HG03571 (cell line): ENCODE measurements at regions not wholly inside any gene's neighbourhood (a gene's known extent, or its start where the extent isn't known, plus 50 kb on each side); places are given as distances from the start of the nearest gene placed in this dataset.
A peak's percentile ranks its signal among the peaks of the same experiment; 100 is the strongest.

Source experiments
- ATAC-seq: cut with Tn5 transposase; IDR thresholded peaks from one replicate; pipeline ENCODE4 v1.9.1; 2021; ENCODE audit not compliant: unreplicated experiment

DNA sequence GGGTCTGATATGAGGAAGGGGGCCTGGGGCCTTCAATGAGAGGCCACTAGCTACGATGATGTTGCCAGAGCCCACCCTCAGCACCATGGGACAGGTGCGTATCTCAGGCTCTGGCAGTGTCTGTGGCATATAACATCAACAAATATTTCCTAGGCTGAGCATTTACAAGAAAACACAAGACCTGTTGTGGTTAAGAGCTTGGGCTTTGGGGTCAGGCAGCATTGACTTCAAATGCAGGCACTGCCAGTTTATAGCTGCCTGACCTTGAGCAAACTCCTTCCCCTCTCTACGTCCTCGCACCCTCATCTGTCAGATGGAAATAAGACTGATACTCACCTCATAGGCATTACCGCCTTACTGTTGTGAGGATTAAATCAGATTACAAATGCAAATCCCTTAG, 156.0 kb downstream of the KATNAL1 start:
- no peak for ATAC-seq

DNA sequence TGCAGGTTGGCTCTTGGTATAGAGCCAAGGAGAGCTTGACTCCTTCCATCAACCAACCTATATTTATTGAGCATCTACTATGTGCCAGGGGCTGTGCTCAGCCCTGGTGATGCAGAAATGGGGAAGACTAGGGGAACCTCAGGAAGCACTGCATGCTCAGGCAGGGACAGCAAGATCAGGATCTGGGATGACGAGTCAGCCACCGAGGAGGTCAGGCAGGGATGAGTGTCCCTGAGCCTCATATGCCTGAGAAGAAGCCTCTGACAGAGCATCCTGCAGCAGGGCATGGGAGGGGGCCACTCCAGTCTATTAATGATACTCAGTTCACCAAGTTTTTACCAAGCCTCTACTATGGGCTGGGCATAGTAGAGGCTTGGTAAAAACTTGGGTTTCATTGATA, 158.1 kb downstream of the KATNAL1 start:
- no peak for ATAC-seq

DNA sequence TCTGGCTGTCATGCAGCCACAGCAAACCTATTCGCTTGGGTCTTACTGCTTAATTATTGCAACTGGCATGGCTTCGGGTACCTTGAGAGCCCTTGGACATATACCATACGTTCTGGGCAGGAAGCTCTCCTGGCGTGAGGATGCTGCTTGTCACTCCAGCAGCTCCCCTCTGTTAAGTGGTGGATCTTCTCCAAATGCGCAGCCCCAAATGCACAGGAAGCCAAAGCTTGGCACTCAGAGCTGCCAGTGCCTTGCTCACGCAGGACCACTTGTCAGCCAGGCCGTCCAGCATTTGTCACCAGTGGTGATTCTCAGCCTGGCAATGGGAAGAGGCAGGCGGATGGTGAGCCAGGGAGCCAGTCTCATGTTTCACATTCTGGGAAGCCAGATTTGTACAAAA, 158.6 kb downstream of the KATNAL1 start:
- ATAC-seq: no peak

- no peak for ATAC-seq
Observed at GRCh38 chr13:30148171-30148754, 159.1 kb downstream of the KATNAL1 start.

DNA sequence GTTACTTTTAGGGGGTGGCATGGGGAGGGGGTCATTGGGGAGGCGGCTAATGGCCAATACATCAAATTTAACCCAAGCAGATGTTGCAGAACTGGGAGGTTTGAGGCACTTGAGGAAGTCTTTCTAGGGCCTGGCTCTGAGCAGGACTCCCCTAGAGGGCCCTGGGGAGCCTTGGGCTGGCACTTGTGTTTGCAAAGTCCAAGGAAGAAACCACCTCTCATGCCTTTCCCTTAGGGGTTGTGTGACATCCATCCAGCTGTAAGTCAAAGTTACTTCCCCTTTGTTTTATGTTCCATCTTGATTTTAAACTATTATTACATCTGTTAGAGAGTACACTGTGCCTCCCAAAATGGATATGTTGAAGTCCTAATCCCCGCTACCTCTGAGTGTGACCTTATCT, 159.9 kb downstream of the KATNAL1 start:
- ATAC-seq: no peak

DNA sequence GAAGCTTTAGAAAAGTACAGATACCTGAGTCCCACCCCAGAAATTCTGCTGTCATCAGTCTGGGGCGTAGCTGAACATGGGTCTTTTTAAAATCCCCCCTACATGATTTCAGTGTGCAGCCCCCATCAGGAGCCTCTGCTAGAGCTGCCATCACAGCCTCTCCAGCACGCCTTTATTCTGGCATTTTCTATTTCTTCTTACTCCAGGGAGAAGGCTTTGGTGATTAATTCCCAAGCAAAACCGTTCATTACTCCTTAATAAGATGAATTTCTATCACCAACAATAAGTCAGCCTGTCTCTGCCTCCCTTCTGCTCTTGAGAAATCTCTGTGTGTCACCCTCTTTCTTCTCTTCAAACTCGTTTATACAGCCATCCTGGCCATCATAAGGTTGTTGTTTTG, 160.3 kb downstream of the KATNAL1 start:
- ATAC-seq: no peak

- peak; percentile 38 for ATAC-seq
Observed at GRCh38 chr13:30145709-30146367, 161.5 kb downstream of the KATNAL1 start.

DNA sequence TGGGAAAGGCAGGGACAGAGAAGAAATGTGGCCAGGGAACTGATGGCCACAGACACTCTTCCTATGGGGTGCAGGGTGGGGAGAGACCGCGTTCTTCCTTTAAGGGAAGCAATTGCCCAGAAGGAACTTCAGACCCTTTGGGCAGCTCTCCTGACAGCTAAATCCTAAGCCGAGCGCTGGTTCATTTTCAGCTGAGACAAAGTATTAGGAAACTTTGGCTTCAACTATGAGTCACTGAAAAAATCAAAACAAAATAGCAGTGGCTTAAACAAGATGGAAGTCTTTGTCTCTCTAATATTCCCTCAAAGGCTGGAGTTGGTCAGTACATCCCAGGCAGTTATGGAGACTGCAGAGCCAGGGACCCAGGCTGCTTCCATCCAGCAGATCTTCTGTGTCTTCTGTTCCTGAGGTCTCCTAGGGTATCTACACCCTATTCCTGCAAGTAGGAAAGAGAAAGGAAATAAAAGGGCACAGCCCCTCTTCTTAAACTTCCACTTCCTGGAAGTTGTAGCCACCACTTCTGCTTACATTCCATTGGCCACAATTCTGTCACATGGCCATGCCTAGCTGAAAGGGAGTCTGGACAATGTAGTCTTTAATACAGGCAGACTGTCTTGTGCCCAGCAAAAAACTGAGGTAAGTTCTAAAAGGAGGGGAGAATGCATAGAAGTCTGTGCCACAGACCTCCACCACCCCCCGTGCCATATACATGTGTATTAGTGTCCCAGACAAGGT, 163.5 kb downstream of the KATNAL1 start:
- ATAC-seq: no peak

- ATAC-seq: no peak
Observed at GRCh38 chr13:30142486-30143211, 164.7 kb downstream of the KATNAL1 start.

DNA sequence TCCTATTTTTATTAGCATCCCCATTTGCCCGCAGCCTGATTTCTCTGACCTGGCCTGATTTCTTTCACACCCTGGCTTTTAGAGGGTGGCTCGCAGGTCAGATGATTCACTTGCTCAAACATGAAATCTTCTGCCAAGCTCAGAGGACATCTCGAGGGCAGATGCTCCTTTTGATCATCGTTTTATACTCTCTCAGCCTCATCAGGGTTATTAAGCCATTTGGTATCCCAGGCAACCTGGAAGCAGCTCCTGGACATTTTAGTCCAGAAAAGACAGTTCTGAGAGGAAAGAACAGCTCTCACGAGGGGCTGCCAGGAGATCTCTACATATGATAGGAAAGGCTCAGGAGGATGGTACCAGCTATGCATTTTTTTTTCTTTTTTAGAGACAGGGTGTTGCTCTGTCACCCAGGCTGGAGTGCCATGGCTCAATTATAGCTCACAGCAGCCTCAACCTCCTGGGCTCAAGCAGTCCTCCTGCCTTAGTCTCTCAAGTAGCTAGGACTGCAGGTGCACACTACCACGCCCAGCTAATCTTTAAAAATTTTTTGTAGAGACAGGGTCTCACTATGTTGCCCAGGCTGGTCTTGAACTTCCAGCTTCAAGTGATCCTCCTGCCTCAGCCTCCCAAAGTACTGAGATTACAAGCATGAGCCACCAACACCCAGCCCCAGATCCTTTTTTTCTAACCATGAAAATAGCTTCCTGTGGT, 165.4 kb downstream of the KATNAL1 start:
- ATAC-seq: no peak

DNA sequence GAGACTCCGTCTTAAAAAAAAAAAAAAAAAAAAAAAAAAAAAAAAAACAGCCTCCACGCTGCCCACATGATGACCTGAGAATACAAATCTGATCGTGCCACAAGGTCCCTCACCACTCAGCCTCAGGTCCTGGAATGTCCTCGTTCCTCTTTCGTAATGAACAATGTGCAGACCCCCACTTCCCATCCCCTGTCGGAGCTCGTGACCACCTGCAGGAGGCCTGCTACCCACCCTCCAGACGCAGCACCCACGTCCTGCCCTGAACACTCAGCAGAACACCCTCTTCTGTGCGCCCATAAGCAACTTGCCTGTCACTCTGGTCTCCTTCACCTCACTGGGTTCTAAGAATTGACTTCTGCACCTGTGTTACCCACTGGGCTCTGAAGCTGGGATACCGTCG, 166.4 kb downstream of the KATNAL1 start:
- ATAC-seq: no peak

DNA sequence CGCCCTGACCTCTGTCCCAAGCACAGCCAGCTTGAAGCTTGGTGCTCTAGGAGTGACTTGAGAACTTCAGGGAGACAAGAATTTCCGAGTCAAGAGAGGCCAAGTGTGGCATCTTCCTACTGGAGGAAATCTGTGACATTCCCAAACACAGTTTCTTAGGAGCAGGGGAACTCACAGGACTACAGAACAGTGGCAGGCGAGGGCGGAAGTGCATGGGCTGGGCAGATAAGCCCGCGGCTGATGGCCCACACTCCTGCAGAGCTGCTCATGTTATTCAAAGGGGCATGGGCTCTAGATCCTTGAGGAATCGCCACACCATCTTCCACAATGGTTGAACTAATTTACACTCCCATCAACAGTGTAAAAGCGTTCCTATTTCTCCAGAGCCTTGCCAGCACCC, 168.8 kb downstream of the KATNAL1 start:
- no peak for ATAC-seq

GRCh38 chr13:30135868-30136267, 171.5 kb downstream of the KATNAL1 start:
- no peak for ATAC-seq

- no peak for ATAC-seq
Observed at GRCh38 chr13:30135351-30135750, 172.0 kb downstream of the KATNAL1 start.

- ATAC-seq: no peak
Observed at GRCh38 chr13:30134578-30134977, 172.8 kb downstream of the KATNAL1 start.

DNA sequence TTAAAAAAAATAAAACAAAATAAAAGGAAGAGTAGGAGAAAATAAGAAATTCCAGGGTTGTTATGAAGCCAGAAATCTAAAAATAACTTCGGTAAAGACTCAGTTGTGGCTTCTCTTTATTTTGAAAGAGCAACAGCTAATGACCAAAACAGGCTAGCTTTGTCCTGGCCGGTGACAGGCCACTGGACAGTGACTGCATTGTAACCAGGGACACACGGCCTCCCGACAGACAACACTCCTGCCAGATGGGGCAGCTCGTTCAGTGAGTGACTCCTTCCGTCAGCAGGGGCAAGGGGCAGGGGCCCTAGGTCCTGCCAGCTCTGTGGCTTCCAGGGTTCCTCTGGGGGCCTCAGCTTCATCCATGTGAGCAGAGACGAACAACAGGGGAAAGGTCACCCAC, 173.4 kb downstream of the KATNAL1 start:
- ATAC-seq: no peak

- ATAC-seq: no peak
Observed at GRCh38 chr13:30133554-30133912, 173.8 kb downstream of the KATNAL1 start.

GRCh38 chr13:30132623-30133553, 174.5 kb downstream of the KATNAL1 start:
- ATAC-seq: peak; percentile 82

GRCh38 chr13:30129411-30129810, 177.9 kb downstream of the KATNAL1 start:
- ATAC-seq: no peak

DNA sequence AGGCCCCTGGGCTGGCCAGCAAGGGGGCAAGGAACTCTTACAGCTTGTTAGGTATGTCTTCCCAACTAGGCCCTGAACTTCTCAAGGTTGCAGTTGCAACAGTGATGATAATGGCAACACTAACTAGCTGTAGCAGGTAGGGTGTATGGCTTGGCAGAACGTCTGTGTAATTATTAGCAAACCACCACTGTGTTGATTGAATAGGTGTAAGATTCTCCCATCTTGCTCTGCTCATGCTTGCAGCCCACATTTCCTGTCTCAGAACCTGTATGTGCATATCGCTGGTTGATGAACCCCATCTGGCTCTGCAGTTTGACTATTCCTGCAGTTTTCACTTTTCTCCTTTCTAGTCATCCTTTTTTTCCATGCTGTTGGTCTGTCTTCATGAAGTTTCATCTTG, 178.8 kb downstream of the KATNAL1 start:
- peak; percentile 84 for ATAC-seq
